Effector memory CD8-positive, alpha-beta T cell (primary cell): ENCODE measurements at regions not wholly inside any gene's neighbourhood (a gene's known extent, or its start where the extent isn't known, plus 50 kb on each side); places are given as distances from the start of the nearest gene placed in this dataset.
"Not testable (repeated sequence)": the region's sequence is repeated elsewhere in the genome, so short reads cannot be mapped to it uniquely, and the experiment has no call there.

Experiments
- ATAC-seq: fragments of 150-1000 bp; cut with Tn5 transposase; replicated peaks from 2 replicates; pipeline ENCODE4 v1.10.0; 2021; ENCODE audit warnings: mild to moderate bottlenecking, moderate library complexity
- DNase-seq, 3 experiments: peaks; one replicate each; pipeline ENCODE4 v3.0.0; 2021
- H3K27ac Mint-ChIP-seq, 2 donors: one replicate each; pipeline ENCODE4 v1.8.0; 2022; ENCODE audit warnings: mild to moderate bottlenecking in 2 of 2, mixed read lengths in 2 of 2, moderate library complexity in 2 of 2
- H3K27me3 Mint-ChIP-seq, 2 donors: one replicate each; pipeline ENCODE4 v1.8.0; 2022; ENCODE audit warnings: mixed read lengths in 2 of 2
- H3K36me3 Mint-ChIP-seq: one replicate; pipeline ENCODE4 v1.8.0; 2022; ENCODE audit warnings: mild to moderate bottlenecking, moderate library complexity, mixed read lengths; ENCODE audit not compliant: insufficient read depth
- H3K4me1 Mint-ChIP-seq, 2 donors: one replicate each; pipeline ENCODE4 v1.8.0; 2022; ENCODE audit warnings: low read depth in 2 of 2, mixed read lengths in 2 of 2
- H3K4me3 Mint-ChIP-seq, 2 donors: one replicate each; pipeline ENCODE4 v1.8.0; 2022; ENCODE audit warnings: mild to moderate bottlenecking in 2 of 2, mixed read lengths in 2 of 2, moderate library complexity in 2 of 2
- H3K9me3 Mint-ChIP-seq, 2 donors: one replicate each; pipeline ENCODE4 v1.8.0; 2022; ENCODE audit warnings: mixed read lengths in 2 of 2

- no peak for ATAC-seq
- H3K27ac Mint-ChIP-seq = no peak overlapping the region
- no peaks in the 10 kb centered on the region for H3K9me3 Mint-ChIP-seq
- DNase-seq = no peak
- H3K27me3 Mint-ChIP-seq = no peaks in the 10 kb centered on the region
- no peaks in the 10 kb centered on the region for H3K4me1 Mint-ChIP-seq
- no peak overlapping the region for H3K4me3 Mint-ChIP-seq
- peaks cover 3% of the 10 kb centered on the region for H3K36me3 Mint-ChIP-seq
These were observed 63.3 kb upstream of the BMAL1 start for GRCh38 chr11:13214276-13214675.

DNA sequence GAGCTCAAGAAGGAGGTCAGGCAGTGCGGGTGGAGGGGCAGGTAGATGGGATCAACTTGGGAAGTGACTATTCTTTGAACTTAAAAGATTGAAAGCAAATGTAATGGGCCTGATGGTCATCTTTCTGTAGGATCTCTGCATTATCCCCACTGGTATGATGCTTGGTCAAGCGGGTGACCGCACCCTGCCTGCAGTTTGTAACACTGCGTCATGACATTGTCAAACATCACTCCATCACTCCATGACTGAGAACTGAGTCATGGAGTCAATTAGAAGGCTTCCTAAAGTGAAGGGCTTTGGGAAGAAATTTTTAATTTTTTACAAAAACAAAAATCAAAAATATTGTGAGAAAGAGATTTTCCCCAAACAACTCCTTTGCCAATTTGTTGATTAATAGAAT, 62.4 kb upstream of the BMAL1 start:
- Mint-ChIP-seq H3K4me1 (no peaks in the 10 kb centered on the region), H3K27me3 (no peaks in the 10 kb centered on the region), H3K27ac (no peak overlapping the region), H3K4me3 (no peak overlapping the region), H3K9me3 (no peaks in the 10 kb centered on the region), H3K36me3 (peaks cover 3% of the 10 kb centered on the region)
- no peak for ATAC-seq
- DNase-seq = no peak

- no peak overlapping the region for H3K27ac Mint-ChIP-seq
- H3K9me3 Mint-ChIP-seq = no peaks in the 10 kb centered on the region
- no peaks in the 10 kb centered on the region for H3K27me3 Mint-ChIP-seq
- peaks cover 3% of the 10 kb centered on the region for H3K36me3 Mint-ChIP-seq
- no peak overlapping the region for H3K4me3 Mint-ChIP-seq
- ATAC-seq (no peak), DNase-seq (no peak)
- H3K4me1 Mint-ChIP-seq = no peaks in the 10 kb centered on the region
These were observed 61.4 kb upstream of the BMAL1 start for GRCh38 chr11:13216019-13216710.

GRCh38 chr11:13216711-13217075, 60.9 kb upstream of the BMAL1 start:
- no peak for DNase-seq
- H3K36me3 Mint-ChIP-seq = peaks cover 3% of the 10 kb centered on the region
- no peaks in the 10 kb centered on the region for H3K9me3 Mint-ChIP-seq
- no peak for ATAC-seq
- H3K27me3 Mint-ChIP-seq = no peaks in the 10 kb centered on the region
- no peak overlapping the region for H3K27ac Mint-ChIP-seq
- H3K4me3 Mint-ChIP-seq = no peak overlapping the region
- H3K4me1 Mint-ChIP-seq = no peaks in the 10 kb centered on the region

GRCh38 chr11:13218685-13219084, 58.9 kb upstream of the BMAL1 start:
- not testable (repeated sequence) for ATAC-seq, H3K27ac Mint-ChIP-seq, H3K4me1 Mint-ChIP-seq

DNA sequence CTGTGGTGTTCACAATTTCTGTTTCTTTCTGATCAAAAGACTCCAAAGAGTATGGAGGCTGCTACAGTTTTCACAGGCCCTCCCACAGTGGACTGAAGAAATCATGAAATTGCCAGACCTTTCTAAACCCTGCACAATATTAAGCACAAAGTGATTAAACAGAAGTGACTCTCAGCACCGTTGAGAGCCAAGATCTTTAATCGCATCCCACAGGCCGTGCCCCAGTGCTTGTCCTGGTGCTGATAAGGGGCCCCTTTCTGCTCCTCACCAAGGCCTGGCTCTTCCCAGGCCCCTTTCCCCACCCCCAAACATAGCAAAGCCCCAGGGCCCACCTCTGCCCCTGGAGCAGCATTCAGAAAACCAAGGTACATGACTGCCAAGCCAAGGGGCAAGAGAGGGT, 57.4 kb upstream of the BMAL1 start:
- Mint-ChIP-seq H3K36me3 (no peaks in the 10 kb centered on the region), H3K27me3 (no peaks in the 10 kb centered on the region), H3K4me1 (no peaks in the 10 kb centered on the region), H3K27ac (no peak overlapping the region), H3K4me3 (no peak overlapping the region), H3K9me3 (no peaks in the 10 kb centered on the region)
- ATAC-seq (no peak), DNase-seq (no peak)

More at GRCh38 chr11:13218685-13219084, 58.9 kb upstream of the BMAL1 start:
- H3K4me3 Mint-ChIP-seq, DNase-seq, H3K36me3 Mint-ChIP-seq, H3K27me3 Mint-ChIP-seq, H3K9me3 Mint-ChIP-seq: not testable (repeated sequence)

GRCh38 chr11:13221722-13222121, 55.9 kb upstream of the BMAL1 start:
- Mint-ChIP-seq H3K27me3 (no peaks in the 10 kb centered on the region), H3K9me3 (no peaks in the 10 kb centered on the region), H3K4me1 (no peaks in the 10 kb centered on the region), H3K4me3 (no peak overlapping the region), H3K27ac (no peak overlapping the region), H3K36me3 (no peaks in the 10 kb centered on the region)
- no peak for ATAC-seq
- DNase-seq = no peak

DNA sequence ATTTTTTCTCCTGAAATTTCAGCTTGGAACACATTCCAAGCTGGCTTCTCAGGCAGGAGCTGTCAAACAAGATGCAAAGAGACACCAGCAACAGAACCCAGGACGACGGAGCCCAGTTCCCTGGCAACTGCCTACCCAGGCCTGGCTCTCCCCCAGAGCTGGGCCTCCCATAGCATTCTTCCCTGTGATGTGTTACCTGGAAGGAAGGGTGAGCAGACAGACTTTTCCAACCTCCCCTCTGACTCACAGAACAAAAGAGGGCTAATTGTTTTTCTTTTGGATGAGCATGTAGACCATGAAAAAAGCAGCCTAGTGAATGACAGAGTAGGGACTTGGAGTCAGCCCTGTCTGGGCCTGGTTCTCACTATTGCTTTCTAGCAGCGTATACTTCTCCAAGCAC, 55.3 kb upstream of the BMAL1 start:
- Mint-ChIP-seq H3K36me3 (no peaks in the 10 kb centered on the region), H3K4me1 (no peaks in the 10 kb centered on the region), H3K27me3 (no peaks in the 10 kb centered on the region), H3K4me3 (no peak overlapping the region), H3K27ac (no peak overlapping the region), H3K9me3 (no peaks in the 10 kb centered on the region)
- ATAC-seq (no peak), DNase-seq (no peak)

DNA sequence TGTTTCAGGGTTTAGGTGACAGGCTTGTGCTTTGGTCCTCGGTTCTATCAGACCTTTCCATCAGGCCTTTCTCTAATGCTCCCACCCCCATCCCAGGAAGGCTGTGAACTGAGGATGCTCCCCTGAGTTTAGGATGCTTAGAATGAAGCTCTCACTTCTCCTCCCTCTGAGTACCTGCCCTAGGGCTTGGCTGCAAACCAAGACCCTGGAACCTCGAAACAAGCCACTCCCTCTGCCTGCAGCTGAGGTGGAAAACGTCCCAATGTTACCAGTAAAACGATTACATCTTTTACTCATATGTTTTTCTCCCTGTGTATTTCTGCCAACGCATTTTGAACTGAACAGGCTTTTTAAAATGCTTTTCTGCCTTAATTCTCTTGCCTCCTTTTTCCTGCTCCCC, 54.5 kb upstream of the BMAL1 start:
- no peaks in the 10 kb centered on the region for H3K9me3 Mint-ChIP-seq
- H3K4me3 Mint-ChIP-seq = no peak overlapping the region
- ATAC-seq = no peak
- no peaks in the 10 kb centered on the region for H3K27me3 Mint-ChIP-seq
- no peaks in the 10 kb centered on the region for H3K36me3 Mint-ChIP-seq
- no peaks in the 10 kb centered on the region for H3K4me1 Mint-ChIP-seq
- no peak for DNase-seq
- no peak overlapping the region for H3K27ac Mint-ChIP-seq

- no peak overlapping the region for H3K27ac Mint-ChIP-seq
- H3K9me3 Mint-ChIP-seq = no peaks in the 10 kb centered on the region
- H3K4me1 Mint-ChIP-seq = peaks cover 0 to 2% of the 10 kb centered on the region in 2 donors
These were observed 53.3 kb upstream of the BMAL1 start for GRCh38 chr11:13224324-13224723.

DNA sequence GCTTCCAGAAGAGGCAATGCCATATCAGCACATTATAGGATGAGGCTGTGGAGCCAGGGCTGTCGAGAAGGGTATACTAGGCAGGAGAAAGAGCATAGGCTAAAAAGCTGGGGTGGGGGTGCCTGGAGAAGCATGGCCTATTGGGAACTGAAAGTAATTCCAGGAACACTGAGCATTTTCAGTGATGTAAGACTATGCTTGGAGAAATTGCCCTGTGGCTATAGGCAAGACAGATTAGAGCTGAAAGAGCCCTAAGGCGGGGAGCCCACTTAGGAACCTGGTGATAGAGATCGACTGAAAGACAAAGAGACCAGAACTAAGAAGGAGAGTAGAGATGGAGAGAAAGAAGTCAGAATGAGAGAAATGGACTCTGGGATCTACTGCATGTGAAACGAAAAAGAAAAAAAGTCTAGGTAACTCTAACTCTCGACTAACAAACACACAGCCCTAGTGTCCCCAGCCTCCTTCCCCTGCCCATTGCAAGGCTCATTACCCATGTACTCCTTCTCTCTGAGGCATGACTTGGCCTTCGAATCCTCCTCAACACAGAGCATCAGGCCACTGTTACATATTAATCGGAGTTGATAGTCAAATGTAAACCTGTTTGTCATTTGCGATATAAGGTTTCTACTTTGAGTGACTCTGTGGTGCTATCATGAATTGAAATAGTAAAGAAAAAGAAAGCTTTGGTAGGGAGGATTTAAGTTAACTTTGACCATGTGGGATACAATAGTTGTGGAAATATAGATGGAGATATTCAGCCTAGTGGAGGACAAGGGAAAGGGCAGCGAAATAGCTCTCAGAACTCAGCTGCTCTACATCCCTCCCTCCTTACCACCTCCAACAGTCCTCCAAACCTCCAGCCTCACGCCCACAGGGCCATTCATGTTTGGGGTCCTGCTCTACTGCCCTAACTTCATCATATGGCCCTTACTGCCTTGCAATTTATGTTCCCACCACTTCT, 52.3 kb upstream of the BMAL1 start:
- no peaks in the 10 kb centered on the region for H3K9me3 Mint-ChIP-seq
- peaks cover 0 to 2% of the 10 kb centered on the region in 2 donors for H3K4me1 Mint-ChIP-seq
- no peaks in the 10 kb centered on the region for H3K36me3 Mint-ChIP-seq
- ATAC-seq (no peak), DNase-seq (no peak)
- H3K27ac Mint-ChIP-seq = no peak overlapping the region
- H3K27me3 Mint-ChIP-seq = peaks cover 0 to 1% of the 10 kb centered on the region in 2 donors
- no peak overlapping the region for H3K4me3 Mint-ChIP-seq

More at GRCh38 chr11:13224324-13224723, 53.3 kb upstream of the BMAL1 start:
- DNase-seq (no peak), ATAC-seq (no peak)
- no peaks in the 10 kb centered on the region for H3K36me3 Mint-ChIP-seq
- no peak overlapping the region for H3K4me3 Mint-ChIP-seq
- H3K27me3 Mint-ChIP-seq = no peaks in the 10 kb centered on the region

- H3K36me3 Mint-ChIP-seq = no peaks in the 10 kb centered on the region
- H3K4me1 Mint-ChIP-seq = peaks cover 0 to 2% of the 10 kb centered on the region in 2 donors
- no peak overlapping the region for H3K4me3 Mint-ChIP-seq
- no peaks in the 10 kb centered on the region for H3K9me3 Mint-ChIP-seq
- ATAC-seq (no peak), DNase-seq (no peak)
- H3K27ac Mint-ChIP-seq = no peak overlapping the region
- H3K27me3 Mint-ChIP-seq = peaks cover 3 to 9% of the 10 kb centered on the region in 2 donors
These were observed 49.8 kb upstream of the BMAL1 start for GRCh38 chr11:13227676-13228255.
